NB4 (cell line): ENCODE measurements at regions not wholly inside any gene's neighbourhood (a gene's known extent, or its start where the extent isn't known, plus 50 kb on each side); places are given as distances from the start of the nearest gene placed in this dataset.

Experiments used
- MYC ChIP-seq: IDR thresholded peaks from 2 replicates; pipeline ENCODE4 v1.6.1; 2011; ENCODE audit warnings: low read depth, low read length
- POLR2A ChIP-seq: IDR thresholded peaks from 2 replicates; pipeline ENCODE4 v1.6.1; 2011; ENCODE audit warnings: mild to moderate bottlenecking; ENCODE audit not compliant: insufficient read length; ENCODE audit errors: extremely low read depth
- TF ChIP-seq, protein P1 (sequence below): IDR thresholded peaks from one replicate; pipeline ENCODE4 v1.5.1; 2012; ENCODE audit warnings: low read depth, low read length

- TF ChIP-seq, protein P1, sequence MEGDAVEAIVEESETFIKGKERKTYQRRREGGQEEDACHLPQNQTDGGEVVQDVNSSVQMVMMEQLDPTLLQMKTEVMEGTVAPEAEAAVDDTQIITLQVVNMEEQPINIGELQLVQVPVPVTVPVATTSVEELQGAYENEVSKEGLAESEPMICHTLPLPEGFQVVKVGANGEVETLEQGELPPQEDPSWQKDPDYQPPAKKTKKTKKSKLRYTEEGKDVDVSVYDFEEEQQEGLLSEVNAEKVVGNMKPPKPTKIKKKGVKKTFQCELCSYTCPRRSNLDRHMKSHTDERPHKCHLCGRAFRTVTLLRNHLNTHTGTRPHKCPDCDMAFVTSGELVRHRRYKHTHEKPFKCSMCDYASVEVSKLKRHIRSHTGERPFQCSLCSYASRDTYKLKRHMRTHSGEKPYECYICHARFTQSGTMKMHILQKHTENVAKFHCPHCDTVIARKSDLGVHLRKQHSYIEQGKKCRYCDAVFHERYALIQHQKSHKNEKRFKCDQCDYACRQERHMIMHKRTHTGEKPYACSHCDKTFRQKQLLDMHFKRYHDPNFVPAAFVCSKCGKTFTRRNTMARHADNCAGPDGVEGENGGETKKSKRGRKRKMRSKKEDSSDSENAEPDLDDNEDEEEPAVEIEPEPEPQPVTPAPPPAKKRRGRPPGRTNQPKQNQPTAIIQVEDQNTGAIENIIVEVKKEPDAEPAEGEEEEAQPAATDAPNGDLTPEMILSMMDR, result no peak
- TF ChIP-seq POLR2A, result no peak
- TF ChIP-seq MYC, result no peak
Observed at GRCh38 chr21:23624281-23624680, 1983.0 kb downstream of the MRPL39 start.
